NCI-H345 (cell line): ENCODE measurements at regions not wholly inside any gene's neighbourhood (a gene's known extent, or its start where the extent isn't known, plus 50 kb on each side); places are given as distances from the start of the nearest gene placed in this dataset.

Source experiments
- DNase-seq: peaks from one replicate; lab custom pipeline; 2025; lab: John Stamatoyannopoulos, UW

- DNase-seq: no peak
Measured at GRCh38 chr4:117429506-117429905, 344.1 kb upstream of the TRAM1L1 start.

DNA sequence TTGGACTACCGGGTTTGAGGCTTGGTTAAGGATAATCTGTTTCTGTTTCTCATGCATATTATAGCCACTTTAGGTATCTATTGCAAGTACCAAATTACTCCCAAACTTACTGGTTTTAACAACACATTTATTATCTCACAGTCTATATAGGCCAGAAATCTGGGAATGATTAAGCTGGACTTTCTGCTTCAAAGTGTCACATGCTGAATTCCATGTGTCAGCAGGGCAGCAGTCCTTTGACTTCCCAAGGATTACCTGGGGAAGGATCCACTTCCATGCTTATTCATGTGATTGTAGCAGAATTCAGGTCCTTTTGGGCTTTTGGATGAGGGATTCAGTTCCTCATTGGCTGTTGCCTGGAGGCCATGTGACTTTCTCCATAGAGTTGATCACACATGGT is 349.0 kb upstream of the TRAM1L1 start:
- DNase-seq: no peak

DNA sequence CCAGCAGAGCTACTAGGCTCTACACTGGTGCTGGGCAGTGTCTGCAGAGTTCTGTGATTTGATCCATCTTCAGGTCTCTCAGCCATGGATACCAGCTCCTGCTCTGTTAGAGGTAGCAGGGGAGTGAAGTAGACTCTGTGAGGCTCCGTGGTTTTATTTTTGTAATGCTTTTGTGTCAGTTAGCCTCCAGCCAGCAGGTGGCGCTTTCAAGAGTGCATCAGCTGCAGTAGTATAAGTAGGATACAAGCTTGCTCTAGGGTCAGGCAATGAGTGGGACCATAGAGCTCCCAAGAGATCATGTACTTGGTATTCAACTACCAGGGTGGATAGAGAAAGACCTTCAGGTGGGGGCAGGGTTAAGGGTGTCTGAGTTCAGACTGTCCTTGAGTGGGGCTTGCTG is 362.5 kb upstream of the TRAM1L1 start:
- DNase-seq: no peak

GRCh38 chr4:117455088-117455487 is 369.7 kb upstream of the TRAM1L1 start:
- no peak for DNase-seq

DNA sequence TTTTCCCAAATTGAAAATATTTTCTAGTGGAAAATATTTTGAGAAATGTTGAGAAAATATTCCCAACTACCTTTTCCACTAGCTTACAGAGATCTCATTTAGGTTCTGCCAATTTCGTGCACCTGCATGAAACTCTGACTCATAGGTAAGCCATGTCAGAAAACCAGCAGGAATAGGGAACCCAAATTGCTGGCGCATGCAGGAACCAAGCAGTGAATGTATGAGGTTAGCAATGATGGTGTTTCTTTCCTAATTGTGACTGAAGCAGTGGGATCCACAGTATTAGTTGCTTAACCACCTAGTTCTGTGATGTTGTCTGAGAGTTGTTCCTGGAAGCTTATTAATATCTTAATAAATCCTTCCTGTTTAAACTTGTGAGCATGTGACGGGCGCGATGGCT is 381.0 kb upstream of the TRAM1L1 start:
- no peak for DNase-seq

DNA sequence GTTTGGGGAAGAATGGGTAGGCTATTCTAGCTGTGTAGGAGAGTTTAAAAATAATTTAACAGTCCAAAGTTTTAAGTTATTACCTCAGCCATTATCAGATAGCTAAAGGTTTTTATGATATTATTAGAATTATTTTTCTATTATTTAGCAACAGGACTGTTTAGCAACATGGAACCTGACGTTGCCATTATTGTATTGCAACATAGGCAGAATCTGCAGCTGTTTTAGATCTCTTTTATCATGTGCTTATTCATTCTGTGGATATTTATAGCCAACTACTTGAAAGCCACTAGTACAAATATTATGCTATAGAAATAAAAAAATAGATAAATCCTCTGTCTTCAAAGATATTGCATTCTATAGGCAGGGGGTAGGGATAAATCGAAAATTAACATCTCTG is 382.0 kb upstream of the TRAM1L1 start:
- DNase-seq: no peak

GRCh38 chr4:117474987-117475386 is 389.6 kb upstream of the TRAM1L1 start:
- DNase-seq: no peak

DNA sequence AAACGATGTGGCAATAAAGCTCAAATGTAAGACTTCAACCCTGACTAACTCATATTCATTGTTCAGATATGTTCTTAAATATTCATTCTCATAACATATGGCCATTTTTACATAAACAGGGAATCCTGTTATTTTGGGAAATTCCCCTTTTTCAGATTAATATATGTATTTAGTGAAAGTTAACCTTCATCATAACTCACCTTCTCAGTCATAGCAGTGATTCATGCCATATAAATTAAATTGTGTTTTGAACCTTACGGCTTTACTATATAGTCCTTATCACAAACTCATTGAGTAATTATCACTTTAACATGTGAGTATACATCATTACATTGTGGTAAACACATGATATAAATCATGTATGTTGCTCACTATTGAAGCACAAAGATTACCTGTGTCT is 392.5 kb upstream of the TRAM1L1 start:
- DNase-seq: no peak

GRCh38 chr4:117478702-117479101 is 393.3 kb upstream of the TRAM1L1 start:
- no peak for DNase-seq

GRCh38 chr4:117479673-117480072 is 394.3 kb upstream of the TRAM1L1 start:
- no peak for DNase-seq

GRCh38 chr4:117481742-117482141 is 396.4 kb upstream of the TRAM1L1 start:
- DNase-seq: no peak

DNA sequence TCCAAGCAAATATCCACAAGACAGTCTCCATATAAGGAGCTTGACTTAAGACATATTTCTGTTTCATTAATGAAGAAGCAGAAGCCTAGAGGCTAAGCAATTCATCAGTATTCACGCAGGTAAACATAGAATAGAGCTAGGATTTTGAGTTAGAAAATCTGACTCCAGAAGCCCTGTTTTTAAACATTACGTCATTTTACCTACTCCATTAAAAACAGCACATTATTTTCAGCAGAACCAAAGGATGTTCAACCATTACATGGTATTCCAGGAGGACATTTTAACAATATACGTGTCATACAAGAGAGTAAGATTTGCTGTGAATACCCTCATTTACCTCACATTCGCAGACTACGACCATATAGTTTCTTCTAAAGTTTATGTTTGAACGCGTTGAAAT is 403.3 kb upstream of the TRAM1L1 start:
- DNase-seq: no peak

DNA sequence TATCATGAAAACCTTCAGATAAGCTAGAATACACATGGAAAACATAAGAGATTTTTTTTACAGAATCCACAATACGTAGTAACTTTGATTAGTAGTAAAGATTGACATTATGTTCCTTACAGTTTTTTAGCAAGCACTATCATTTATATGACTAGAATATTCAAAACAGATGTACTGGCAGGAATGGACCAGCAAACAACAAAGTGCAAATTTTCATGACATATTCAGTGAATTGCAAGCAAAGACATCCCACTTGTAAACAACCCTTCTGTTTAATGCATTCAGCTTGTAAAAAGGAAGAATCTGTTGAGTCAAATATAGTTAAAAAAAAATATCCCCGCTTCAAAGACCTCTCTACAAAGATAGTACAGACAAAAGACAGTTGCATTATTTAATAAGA is 403.7 kb upstream of the TRAM1L1 start:
- no peak for DNase-seq

GRCh38 chr4:117491516-117491915 is 406.1 kb upstream of the TRAM1L1 start:
- DNase-seq: no peak

GRCh38 chr4:117495802-117496201 is 410.4 kb upstream of the TRAM1L1 start:
- DNase-seq: no peak

DNA sequence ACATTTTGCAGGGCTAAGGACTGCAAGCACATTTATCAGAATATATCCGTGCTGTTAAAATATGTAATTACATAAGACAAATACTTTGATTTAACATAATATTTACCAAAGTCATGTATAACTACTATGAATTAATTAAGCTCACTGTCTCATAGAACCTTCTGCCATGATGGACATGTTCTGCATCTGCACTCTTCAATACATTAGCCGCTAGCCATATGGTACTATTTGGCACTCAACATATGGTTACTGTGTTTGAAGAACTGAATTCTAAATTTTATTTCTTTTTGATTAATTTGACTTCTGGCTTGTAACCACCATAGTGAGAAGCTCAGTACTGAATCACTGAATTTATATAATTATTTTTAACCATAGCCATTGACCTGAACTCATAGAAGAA is 427.0 kb upstream of the TRAM1L1 start:
- DNase-seq: no peak

GRCh38 chr4:117514391-117515175 is 429.2 kb upstream of the TRAM1L1 start:
- no peak for DNase-seq

- DNase-seq: no peak
Measured at GRCh38 chr4:117515921-117516320, 430.5 kb upstream of the TRAM1L1 start.

DNA sequence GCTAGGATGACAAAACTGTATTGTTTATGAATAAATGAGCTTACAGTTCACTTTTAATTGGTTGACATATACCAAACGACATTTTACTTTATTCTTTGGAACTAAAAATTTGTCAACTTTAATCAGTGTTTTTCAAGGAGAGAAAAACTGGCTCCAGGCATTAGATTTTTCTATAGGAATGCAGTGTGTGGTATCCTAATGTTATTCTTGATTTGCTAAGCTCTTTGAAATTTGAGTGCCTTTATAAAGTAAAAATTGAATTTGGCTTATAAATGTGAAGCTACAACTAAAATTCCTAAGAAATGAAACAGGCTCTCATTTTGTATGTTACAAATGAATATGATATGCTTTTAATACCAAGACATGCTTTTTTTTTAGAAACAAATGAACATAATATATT is 442.2 kb upstream of the TRAM1L1 start:
- DNase-seq: no peak

GRCh38 chr4:117529401-117529800 is 444.0 kb upstream of the TRAM1L1 start:
- DNase-seq: no peak

DNA sequence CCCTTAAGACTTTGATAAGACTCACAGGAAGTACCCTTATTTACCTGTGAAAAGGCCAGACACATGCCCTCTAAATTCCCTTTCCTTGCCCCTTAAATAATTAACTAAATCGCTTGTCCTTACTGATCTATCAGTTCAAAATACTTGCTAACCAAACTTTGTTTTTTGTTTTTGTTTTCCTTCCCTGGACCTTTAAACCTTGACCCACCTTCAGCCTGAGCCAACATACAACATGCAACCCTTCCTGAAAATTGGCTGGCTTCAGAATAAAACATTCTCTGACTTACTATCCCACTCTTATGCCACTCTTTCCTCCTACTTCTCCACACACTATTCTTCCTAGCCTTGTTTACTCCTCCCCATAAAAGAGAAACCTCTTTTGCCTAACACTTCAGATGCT is 448.1 kb upstream of the TRAM1L1 start:
- no peak for DNase-seq

DNA sequence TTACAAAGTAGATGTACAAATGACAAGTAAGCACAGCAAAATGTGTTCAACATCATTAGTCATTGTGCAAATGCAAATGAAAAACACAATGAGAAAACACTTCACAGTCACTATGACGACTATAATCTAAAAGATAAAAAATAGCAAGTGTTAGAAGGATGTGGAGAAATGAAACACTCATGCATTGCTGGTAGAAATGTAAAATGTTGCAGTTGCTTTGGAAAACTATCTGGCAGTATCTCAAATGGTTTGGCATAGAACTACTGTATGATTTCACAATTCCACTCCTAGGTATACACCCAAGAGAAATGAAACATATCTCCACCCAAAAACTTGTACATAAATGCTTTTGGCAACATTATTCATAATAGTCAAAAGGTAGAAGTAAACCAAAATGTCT is 459.7 kb upstream of the TRAM1L1 start:
- DNase-seq: no peak

- no peak for DNase-seq
Measured at GRCh38 chr4:117549524-117549923, 464.1 kb upstream of the TRAM1L1 start.

GRCh38 chr4:117550085-117550484 is 464.7 kb upstream of the TRAM1L1 start:
- DNase-seq: no peak
